ENCODE measurements at regions not wholly inside any gene's neighbourhood (a gene's known extent, or its start where the extent isn't known, plus 50 kb on each side); places are given as distances from the start of the nearest gene placed in this dataset.
A peak's percentile ranks its signal among the peaks of the same experiment; 100 is the strongest.
"Not testable (repeated sequence)": the region's sequence is repeated elsewhere in the genome, so short reads cannot be mapped to it uniquely, and the experiment has no call there.

- no peak for DNase-seq
Measured at GRCh38 chr1:163571950-163572349, 250.2 kb downstream of the NUF2 start.

- DNase-seq, result no peak
Measured at GRCh38 chr1:163574119-163574518, 252.4 kb downstream of the NUF2 start.

- no peak for DNase-seq
Measured at GRCh38 chr1:163580926-163581325, 259.2 kb downstream of the NUF2 start.

GRCh38 chr1:163583661-163584181 lies 262.0 kb downstream of the NUF2 start:
- DNase-seq, result no peak

GRCh38 chr1:163585796-163586195 lies 264.0 kb downstream of the NUF2 start:
- DNase-seq, result no peak

- no peak for DNase-seq
Measured at GRCh38 chr1:163588796-163589195, 267.0 kb downstream of the NUF2 start.

GRCh38 chr1:163589735-163590134 lies 268.0 kb downstream of the NUF2 start:
- DNase-seq, result no peak

- not testable (repeated sequence) for DNase-seq
Measured at GRCh38 chr1:163591131-163591530, 269.4 kb downstream of the NUF2 start.

GRCh38 chr1:163592623-163593022 lies 270.9 kb downstream of the NUF2 start:
- DNase-seq, result not testable (repeated sequence)

GRCh38 chr1:163596106-163596505 lies 274.4 kb downstream of the NUF2 start:
- not testable (repeated sequence) for DNase-seq

- no peak for DNase-seq
Measured at GRCh38 chr1:163596541-163597258, 274.9 kb downstream of the NUF2 start.

- no peak for DNase-seq
Measured at GRCh38 chr1:163604321-163604720, 282.6 kb downstream of the NUF2 start.

- DNase-seq, result no peak
Measured at GRCh38 chr1:163604896-163605295, 283.1 kb downstream of the NUF2 start.

- DNase-seq, result no peak
Measured at GRCh38 chr1:163608979-163609378, 287.2 kb downstream of the NUF2 start.

- no peak for DNase-seq
Measured at GRCh38 chr1:163609858-163610257, 288.1 kb downstream of the NUF2 start.

GRCh38 chr1:163610486-163610885 lies 288.7 kb downstream of the NUF2 start:
- DNase-seq, result peak in 4 of 56 donors; percentile 0 to 8 (median 1)

GRCh38 chr1:163614361-163614760 lies 292.6 kb downstream of the NUF2 start:
- no peak for DNase-seq

- DNase-seq, result no peak
Measured at GRCh38 chr1:163628034-163628773, 306.4 kb downstream of the NUF2 start.

GRCh38 chr1:163632269-163632668 lies 310.5 kb downstream of the NUF2 start:
- no peak for DNase-seq

- DNase-seq, result no peak
Measured at GRCh38 chr1:163633366-163633765, 311.6 kb downstream of the NUF2 start.

- not testable (repeated sequence) for DNase-seq
Measured at GRCh38 chr1:163645676-163646075, 323.9 kb downstream of the NUF2 start.

- DNase-seq, result no peak
Measured at GRCh38 chr1:163650624-163651023, 328.9 kb downstream of the NUF2 start.

- no peak for DNase-seq
Measured at GRCh38 chr1:163652441-163652840, 330.7 kb downstream of the NUF2 start.
